SHP77 treated with DMSO at 0.1 percent for 48 hours (cell line): ENCODE measurements at regions not wholly inside any gene's neighbourhood (a gene's known extent, or its start where the extent isn't known, plus 50 kb on each side); places are given as distances from the start of the nearest gene placed in this dataset.

Source experiments
- DNase-seq: peaks from one replicate; lab custom pipeline; 2025; lab: John Stamatoyannopoulos, UW

- no peak for DNase-seq
Measured at GRCh38 chr1:163813251-163813650, 491.5 kb downstream of the NUF2 start.

DNA sequence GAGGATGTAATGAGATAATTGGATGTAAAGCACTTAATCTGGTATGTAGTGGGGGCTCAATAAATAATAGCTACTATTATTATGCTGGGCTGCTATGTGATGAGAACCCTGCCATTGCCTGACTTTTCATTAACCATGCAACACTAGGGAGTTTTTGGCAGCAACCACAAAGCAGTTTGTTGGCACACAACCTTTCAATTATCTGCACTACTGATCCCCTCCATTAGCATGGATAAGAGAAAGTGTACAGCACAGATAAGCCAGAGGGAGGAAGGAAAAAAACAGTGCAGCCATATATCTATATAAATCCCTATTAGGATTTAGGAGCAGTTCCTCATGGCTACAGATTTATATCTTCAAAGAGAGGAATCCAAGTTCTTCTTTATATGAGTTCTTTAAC is 498.5 kb downstream of the NUF2 start:
- no peak for DNase-seq

DNA sequence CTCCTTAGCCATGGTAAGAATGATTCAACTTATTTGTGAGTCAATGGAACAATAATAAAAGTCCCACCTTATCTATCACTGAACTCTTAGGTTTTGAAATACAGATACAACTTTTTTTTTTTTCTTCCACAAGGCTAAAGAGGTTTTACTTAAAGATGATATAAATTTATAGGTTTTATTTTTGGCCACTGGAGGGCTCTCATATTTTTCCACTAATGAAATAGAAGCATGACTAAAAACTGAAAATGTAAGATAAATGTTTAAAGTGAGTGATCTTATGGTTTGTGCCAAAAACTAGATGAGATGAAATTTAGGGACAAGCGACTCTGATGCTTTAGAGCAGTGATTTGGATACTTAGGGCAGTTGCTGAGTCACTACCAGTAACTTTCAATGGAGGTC is 499.0 kb downstream of the NUF2 start:
- DNase-seq = no peak

- DNase-seq = no peak
Measured at GRCh38 chr1:163821679-163822078, 499.9 kb downstream of the NUF2 start.

GRCh38 chr1:163823017-163823416 is 501.3 kb downstream of the NUF2 start:
- DNase-seq = no peak

- no peak for DNase-seq
Measured at GRCh38 chr1:163824006-163824405, 502.3 kb downstream of the NUF2 start.

- DNase-seq = no peak
Measured at GRCh38 chr1:163824490-163824889, 502.7 kb downstream of the NUF2 start.

GRCh38 chr1:163826500-163826899 is 504.7 kb downstream of the NUF2 start:
- peak; percentile 100 for DNase-seq

DNA sequence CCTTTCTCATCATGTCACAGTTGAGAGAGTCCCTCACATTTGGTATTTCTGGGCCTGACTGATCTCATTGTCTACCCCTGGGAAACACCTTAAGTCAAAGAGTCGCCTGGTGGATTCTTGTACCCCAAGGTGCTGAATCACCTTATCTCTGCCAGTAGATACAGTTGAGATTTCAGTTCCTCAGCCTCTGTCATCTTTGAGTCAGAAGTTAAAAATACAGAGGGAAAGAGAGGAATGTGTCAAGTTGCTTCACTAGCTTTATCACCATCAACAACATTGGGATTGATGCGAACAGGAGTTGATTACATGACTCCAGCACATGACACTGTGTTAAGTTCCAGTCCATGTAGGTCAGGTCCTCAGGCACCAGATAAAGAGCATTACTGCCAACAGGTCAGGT is 513.0 kb downstream of the NUF2 start:
- DNase-seq = no peak

DNA sequence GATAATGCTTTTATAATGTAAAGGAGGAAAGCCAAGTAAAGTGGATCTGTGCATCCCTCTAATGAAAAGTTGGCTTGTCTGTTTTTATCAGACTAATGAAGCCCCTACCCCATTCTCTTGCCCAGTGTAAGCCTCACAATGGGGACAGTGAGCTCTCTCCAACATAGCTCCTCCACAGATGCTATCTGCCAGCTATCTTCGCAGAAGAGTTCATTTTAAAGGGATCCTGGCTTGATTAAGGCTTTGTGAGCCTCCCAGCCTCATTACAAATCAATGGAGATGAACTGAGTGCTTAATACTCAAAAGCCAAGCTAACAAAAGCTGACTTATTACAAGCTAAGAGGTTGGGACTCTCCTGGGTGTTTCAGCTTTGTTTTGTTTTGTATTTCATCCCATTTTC is 514.7 kb downstream of the NUF2 start:
- no peak for DNase-seq

GRCh38 chr1:163837206-163837605 is 515.5 kb downstream of the NUF2 start:
- no peak for DNase-seq

- no peak for DNase-seq
Measured at GRCh38 chr1:163842571-163842970, 520.8 kb downstream of the NUF2 start.

- no peak for DNase-seq
Measured at GRCh38 chr1:163844459-163844858, 522.7 kb downstream of the NUF2 start.

DNA sequence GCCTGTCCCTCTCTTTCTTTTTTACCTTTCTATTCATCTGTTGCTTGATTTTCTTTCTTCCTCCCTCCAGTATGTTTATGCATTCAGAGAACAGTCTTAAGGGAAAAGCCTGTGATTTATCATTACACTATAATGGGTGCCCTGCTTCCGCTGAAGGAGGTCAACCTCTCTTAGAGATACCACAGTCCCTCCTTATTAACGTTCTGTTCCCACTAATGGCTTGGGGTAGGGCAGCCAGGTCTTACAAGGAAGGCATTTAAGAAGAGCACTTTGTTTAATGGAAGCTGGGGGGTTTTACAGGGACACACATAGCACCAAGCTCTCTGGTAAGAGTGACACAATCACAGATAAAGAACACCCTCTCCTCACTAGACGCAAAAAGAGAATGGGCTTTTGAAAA is 523.5 kb downstream of the NUF2 start:
- no peak for DNase-seq

- no peak for DNase-seq
Measured at GRCh38 chr1:163863731-163864130, 542.0 kb downstream of the NUF2 start.

- DNase-seq = no peak
Measured at GRCh38 chr1:163864207-163864606, 542.5 kb downstream of the NUF2 start.

- DNase-seq = no peak
Measured at GRCh38 chr1:163866564-163866963, 544.8 kb downstream of the NUF2 start.

DNA sequence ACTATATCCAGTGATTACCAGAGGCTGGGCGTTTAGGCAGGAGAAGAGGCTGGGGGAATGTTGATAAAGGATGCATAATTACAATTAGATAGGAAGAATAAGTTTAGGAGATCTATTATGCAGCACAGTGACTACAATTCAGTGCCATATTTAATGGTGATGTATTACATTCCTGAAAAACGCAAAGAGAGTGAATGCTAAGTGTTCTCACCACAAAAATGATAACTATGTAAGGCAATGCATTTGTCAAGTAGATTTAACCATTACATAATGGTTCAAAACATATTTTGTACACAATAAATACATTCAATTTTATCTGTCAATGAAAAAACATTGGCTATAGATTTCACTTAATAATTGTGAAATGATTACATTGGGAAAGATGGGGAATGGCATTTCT is 548.9 kb downstream of the NUF2 start:
- no peak for DNase-seq

DNA sequence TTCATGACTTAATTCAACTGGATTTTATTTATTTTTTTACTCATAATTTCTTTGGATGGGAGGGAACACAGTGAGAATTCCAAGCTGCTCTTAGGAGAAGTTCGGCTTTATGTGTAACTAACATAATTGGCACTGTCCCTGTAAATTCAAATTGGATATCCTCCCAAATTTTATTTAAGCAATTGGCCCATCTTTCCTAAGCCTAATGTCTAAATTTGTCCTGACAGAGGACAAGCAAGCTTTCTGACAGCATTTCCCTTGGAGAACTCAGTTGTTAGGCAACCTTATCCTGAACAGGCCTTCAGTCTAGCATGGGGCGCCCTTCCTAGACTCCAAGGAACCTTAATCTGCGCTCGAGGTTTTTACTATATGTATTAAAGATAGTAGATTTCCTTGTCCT is 550.3 kb downstream of the NUF2 start:
- DNase-seq = no peak

- DNase-seq = no peak
Measured at GRCh38 chr1:163874070-163874469, 552.3 kb downstream of the NUF2 start.

DNA sequence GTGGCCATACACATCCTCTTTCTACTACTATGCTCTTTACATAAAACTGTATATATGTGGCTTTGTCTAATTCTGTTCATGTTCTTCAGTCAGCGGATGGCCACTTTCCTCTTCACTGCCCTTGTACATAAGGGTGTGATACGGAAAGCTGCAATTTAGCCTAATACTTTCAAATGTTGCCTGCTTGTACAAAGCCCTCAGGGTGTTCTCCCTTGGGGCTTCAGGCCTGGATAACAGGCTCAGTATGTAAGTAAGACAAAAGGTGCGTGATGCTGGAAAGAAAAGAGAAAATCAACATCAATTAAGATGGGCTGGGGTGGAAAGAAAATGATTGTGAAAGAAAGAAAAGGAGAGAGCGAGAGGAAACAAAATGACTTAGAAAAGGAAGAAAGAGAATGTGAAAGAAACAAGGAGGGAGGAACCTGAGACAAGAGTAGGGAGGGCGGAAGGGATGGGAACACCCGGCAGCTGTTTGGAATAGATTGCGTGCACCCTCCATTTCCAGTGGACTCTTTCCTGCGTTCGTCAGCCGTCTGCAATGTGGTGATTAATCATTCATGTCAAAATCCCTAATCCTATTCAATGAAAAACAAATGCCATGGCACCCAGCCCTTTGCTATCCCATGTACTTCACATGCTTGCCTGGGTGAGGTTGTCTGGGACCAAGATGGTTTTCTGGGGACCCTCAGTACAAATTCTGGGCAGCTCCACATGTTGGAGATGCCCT is 553.6 kb downstream of the NUF2 start:
- peak; percentile 94 for DNase-seq

DNA sequence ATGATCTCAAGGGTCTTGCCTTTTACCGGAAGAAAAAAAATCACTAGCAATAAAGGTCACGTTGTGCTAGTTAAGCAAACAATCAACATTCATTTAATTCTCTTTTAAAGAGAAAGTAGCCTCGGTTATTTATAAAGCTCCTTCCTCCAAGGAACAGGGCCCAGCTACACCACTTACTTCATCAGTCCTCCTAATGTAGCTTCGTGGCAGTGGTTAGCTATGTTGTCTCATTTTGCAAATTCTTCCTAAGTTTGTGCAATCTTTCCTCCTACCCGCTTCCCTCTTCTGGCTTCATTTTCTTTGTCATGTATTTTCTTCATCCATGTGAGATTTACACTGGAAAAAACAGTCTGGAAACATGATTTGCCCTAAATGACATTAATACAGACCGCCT is 554.2 kb downstream of the NUF2 start:
- peak; percentile 82 for DNase-seq

DNA sequence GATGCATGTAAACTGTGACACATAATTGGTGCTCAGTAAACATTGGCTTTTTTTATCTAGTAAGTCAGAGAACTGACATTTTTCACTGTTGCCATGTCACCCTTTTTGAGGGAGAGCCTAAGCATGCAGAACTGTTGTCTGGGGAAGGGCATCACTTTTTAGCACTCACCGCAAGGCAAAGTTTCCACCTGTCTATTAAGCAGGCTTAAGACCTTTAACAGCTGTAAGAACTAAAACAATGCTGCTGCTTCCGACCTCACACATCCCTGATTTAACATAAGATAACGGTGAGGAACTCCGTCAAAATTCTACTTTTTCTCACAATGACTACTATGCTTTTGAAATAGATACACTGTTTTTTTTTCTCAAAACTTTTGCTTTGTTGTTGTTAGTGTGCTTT is 554.8 kb downstream of the NUF2 start:
- no peak for DNase-seq

DNA sequence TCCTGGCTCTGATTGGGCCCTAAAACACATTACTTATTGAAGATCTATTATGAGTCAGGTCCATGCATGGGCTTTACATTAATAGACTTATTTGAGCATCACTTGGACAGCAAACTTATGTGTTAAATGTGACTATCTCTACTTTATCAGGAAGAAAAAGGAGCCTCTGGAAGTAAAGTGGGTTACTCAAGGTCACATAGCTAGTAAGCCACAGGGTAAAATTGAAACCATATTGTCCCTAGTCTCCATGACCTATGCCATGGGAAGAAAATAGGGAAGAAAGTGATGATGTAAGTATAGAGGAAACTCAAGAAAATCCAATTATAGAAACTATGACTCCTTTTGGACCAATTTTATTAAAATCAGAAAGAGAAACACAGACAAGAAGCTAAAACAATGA is 555.3 kb downstream of the NUF2 start:
- no peak for DNase-seq

GRCh38 chr1:163885510-163885909 is 563.8 kb downstream of the NUF2 start:
- no peak for DNase-seq
